ENCODE measurements at regions not wholly inside any gene's neighbourhood (a gene's known extent, or its start where the extent isn't known, plus 50 kb on each side); places are given as distances from the start of the nearest gene placed in this dataset.
"Not testable (repeated sequence)": the region's sequence is repeated elsewhere in the genome, so short reads cannot be mapped to it uniquely, and the experiment has no call there.

DNA sequence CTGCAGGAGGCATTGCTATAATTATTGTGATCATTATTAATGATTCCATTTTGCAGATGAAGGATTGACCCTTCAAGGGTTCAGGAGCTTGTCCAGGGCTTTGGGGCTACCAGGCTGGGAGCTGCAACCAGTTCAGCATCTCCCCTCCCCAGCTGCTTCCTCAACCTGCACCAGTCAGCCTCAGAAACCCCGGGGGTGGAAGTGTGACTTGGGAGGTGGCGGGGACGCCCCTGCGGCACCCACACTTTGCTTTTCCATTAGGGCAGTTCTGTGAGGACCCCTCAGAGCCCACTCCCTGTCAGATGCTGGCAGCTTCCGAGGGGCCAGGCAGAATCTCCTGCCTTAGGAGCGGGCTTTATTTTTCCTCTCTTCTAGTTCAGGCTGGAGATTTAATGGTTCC, 85.6 kb downstream of the OLFM1 start:
- no peak for DNase-seq

DNA sequence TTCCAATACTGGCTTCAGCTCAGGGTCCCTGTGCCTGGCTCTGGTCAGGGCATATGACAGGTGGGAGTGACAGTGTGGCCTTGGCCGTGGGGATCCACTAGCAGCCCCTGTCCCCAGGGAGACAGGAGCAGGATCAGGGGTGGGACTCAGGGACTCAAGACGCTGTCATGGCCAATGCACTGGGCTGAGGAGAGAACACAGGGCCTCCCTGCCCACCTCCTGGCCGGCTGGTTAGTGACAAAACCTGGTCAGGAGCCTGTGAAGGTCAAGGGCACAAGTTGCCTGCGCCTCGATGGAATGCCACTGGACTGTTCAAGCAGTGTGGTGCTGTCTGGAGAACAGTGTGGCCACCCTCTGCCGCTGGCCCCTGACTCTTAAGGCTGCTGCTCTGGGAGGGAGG, 86.8 kb downstream of the OLFM1 start:
- no peak for DNase-seq

DNA sequence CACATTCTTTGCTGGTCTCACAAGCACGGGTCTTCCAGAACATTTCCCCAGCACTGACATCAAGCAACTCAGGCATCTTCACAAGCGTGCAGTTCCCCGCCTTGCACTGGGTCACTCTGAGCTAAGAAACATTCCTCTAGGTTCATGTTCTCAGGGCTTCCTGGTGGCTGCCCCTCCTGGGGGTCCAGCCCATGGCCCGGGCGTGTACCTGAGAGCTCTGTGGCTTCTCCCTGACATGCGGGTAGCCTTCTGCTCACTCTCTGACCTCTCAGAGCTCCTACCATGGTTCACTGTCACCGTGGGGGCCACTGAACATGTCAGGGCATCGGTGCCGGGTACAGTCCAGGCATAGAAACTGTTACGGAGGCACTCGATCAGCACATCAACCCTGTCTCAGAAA, 87.5 kb downstream of the OLFM1 start:
- no peak for DNase-seq

DNA sequence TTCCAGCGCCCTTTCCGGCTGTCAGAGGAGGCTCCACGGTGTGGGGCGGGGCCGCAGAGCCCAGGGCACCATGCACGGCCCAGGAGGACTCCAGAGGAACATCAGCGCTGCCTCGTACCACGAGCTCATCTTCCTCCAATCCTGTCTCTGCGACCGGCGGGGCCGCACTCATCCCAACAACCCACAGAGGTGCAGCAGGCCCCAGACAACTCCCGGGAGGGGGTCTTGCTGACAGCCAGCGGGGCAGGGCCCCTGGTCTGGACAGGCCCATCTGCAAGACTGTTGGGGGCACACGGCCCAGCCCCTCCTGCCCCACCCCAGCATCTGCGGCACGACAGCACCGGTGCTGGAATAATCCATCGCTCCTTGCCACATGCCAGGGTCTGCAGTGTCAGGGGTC, 88.8 kb downstream of the OLFM1 start:
- no peak for DNase-seq

DNA sequence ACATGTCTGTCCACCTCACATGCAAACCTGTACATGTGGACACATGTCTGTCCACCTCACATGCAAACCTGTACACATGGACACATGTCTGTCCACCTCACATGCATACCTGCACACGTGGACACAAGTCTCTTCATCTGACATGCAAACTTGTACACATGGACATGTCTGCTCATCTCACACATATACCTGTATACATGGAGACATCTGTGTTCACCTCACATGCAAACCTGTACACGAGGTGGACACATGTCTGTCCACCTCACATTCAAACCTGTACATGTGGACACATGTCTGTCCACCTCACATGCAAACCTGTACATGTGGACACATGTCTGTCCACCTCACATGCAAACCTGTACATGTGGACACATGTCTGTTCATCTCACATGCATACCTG, 90.1 kb downstream of the OLFM1 start:
- DNase-seq = not testable (repeated sequence)

DNA sequence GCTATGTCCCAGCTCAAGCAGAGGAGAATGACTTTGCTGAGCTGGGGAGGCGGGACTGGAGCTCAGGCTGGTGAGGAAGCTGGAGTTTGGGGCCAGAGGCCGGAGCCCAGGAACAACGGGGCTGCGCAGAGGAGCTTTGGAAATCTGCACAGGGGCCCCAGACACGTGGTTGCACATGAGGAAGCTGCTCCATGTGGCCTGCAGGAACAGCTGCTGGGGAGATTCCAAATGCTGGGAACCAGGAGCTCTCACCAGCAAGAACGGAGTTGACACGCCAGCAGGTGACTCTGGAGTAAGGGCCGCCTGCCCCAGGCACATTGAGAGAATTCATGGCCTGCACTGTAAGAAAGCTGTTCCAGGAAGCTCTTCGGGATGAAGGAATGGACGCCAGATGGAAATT, 91.0 kb downstream of the OLFM1 start:
- no peak for DNase-seq

DNA sequence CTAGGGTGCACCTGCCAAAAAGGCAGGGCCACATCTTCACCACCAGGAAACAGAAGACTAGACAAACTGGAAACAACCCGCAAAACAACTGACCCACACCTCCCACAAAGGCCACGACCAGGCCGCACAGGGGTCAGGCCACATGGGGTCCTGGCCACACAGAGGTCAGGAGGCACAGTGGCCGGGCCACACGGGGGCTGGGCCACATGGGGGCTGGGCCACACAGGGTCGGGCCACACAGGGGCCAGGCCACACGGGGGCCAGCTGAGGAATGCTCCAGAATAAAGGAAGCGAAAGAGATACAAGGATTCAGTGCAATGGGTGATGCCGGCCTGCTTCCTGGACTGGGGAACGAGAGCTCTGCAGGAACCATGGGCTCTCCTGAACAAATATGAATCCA, 91.6 kb downstream of the OLFM1 start:
- no peak for DNase-seq

DNA sequence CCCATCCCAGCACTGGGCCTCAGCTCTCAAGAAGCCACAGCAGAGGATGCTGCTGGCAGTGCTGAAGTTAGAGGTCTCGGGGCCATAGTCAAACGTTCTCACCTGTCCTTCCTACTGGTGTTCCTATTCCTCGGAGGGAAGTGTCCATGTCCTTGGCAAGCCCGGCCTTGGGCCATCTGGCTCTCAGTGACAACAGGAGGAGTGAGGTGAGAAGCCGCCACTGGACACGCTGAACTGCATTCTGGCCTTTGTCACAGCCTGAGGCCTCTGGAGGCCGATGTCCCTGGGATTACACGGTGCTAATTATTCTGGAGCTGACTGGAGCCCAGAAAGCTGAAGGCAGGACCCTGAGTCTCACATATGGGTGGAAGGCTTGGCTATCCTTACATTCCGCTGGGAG, 92.5 kb downstream of the OLFM1 start:
- DNase-seq = no peak

DNA sequence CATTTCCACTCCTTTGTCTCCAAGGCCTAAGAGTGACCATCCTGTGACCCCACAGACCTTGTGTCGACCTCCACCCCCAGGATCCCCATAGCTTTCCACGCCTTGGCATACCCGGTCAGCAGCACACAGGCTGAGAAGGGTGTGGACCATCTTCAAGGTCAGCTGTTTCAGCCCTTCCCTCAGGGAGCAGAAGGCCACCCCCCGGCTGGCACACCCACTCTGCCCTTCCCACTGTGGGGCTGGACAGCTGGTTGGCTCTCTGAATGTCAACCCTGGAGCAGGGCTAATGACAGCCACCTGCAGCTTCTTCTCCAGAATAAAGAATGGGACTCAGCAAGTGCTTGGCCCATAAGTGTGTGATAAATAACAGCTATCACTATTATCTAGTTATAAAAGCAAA, 93.1 kb downstream of the OLFM1 start:
- DNase-seq = no peak

DNA sequence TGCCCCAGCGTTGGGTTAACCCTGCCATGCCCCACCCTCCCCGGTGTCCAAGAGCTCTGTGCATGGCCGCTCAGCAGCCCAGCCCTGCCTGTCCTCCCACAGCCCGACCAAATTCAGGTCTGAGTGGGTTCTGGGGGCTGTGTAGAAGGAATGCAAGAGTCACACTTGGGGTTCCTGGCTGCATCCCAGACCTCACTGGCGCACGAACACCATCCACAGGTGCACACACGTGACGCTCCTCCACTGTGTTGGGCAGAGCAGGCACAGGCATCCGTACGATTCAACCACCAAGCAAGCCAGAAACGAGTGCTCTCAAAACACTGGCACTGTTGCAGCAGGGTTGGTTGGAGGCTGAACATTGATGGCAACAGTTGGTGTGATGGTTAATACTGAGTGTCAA, 93.9 kb downstream of the OLFM1 start:
- no peak for DNase-seq

DNA sequence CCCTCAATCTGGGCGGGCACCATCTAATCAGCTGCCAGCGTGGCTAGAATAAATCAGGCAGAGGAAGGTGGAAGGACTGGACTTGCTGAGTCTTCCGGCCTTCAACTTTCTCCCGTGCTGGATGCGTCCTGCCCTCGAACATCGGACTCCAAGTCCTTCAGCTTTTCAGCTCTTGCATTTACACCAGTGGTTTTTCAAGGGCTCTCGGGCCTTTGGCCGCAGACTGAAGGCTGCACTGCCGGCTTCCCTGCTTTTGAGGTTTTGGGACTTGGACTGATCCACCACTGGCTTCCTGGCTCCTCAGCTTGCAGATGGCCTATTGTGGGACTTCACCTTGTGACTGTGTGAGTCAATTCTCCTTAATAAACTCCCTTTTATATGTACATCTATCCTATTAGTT, 94.4 kb downstream of the OLFM1 start:
- DNase-seq = not testable (repeated sequence)

DNA sequence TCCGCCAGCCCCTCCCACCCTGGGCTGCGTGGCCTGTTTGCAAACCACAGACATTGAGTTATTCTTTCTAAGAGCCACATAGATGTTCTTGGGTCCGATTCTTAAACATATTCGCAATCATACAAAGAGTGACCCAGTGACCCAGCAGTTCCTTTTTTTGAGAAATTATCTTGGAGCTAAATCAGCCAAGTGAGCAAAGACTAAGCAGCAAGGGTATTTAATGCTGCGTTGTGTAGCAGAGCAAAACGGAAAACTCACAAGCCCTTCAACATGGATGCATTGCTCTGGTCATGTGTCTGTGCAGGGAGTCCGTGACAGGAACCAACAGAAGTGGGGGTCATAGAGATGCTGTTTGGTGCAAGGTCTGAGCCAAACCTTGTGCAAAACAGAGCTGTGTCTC, 95.6 kb downstream of the OLFM1 start:
- no peak for DNase-seq

DNA sequence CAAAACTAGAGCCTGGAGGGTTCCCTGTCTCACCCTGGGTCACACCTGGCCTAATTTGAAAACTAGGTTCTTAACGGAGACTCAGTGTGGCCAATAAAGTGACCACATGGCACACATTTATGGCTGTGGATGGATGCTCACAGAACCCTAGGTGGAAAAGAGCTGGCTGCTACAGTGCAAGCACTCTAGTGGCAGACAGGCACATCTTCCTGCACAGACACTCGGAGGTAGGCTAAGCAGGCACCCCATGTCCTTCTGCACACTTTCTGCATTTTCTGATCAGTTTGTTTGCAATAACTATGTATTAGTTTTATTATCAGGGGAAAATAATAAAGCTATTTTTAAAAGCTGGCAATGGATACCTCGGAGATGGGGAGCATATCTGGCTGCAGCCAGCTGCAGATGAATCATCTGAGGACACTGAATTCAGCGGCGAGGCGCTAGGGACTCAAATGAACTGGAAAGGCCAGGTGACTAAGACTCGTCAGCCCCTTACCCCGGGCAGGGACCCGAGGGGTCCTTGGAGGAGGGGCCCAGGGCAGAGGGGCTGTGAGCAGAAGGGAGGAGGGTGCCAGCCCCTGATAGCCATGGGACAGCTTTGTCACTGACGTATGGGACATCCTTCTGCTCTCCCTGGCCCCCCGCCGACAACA, 96.2 kb downstream of the OLFM1 start:
- DNase-seq = no peak

DNA sequence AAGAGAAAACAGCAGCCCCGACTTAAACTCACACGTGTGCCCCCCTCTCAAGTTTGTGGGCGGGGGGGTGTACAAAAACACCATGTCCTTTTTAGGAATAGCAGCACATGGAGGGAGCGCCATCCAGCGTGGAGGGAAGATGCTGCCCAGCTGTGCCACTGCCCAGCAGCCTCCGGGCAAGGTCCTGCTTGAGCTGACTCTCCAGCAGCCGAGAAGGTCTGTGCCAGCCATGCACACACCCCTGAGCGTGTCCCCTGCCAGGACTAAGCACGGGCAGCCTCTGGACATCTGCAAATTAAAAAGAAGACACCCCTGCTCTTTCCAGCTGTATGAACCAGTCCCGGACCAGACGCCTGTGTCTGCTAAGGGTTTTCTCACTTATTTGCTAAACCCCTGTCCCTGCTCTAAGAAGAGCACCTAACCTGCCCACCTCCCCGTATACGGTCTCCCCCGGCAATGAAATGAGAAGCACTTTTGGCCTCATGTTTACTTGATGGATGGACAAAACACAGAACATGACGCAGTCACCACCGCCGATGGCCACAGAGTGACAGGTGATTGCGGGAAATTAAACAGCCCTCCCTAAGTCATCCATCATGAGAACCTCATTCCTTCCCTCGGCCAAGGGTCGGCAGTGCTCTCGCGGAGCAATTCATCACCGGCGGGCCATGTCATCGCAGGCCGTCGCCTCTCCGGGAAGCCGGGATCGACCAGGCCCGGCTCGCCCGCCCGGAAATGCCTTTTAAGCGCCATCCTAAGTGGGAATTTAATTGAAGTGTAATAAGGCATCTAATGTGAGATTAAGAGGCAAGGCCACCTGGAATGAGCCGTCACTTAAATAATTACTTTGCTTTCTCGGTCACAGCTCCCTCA, 96.9 kb downstream of the OLFM1 start:
- DNase-seq = no peak

DNA sequence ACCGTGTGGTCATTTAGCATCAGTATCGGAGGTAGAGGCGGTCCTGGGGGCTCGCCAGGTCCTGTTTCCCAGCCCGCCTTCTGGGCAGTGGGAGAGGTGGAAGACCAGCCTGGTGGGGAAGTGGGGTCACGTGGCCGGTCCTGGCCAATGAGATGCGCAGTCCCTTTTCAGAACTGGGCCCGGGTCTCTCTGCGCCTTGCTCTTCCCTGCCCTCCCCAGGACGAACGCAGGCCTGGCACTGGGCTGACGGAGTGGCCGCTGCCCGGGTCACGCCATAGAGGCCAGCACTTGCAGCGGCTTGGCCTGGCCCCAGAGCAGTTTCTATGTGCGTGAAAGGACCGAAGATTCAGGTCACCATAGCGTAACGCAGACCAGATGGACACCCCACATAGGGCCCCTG, 97.6 kb downstream of the OLFM1 start:
- no peak for DNase-seq

DNA sequence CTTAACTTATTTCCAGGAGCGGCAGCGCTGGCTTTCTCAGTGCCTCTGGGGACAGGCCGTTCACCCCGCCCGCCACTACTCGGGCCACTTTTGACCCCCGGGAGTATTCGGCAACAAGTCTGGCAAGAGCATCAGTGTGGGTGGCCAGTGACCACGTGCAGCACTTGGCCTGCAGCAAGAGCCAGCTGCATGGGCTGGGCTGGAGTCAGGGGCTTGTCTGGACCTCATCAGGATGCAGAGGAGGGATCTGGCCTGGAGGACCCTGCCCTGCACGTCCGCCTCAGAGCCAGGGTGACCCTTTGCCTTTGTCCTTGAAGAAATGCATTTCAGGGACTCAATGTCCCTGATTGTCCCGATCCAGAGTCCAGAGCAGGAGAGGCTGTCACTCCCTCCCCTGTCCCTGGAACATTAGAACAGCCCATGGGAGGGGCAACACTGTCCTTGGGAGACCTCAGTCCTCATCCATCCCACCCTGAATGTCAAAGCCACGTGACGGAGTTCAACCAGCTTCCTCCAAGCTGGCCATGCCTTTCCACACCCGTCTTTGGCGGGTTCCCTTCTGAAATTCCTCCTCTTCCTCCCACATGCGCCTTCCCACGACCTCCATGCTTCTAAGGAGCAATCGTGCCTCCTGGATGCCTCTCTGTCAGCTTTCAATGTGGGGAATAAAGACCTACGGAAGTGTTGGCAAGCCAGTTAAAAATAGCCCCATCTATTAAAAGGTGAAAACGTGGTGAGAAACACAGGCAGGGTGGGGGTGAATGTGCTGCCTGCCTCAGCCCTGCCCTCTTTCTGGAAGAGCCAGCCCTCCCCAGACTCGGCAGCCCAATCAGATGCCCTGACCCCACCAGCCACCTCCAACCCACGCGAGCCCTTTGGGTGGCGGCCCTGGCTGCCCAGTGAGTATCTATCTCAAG, 99.0 kb downstream of the OLFM1 start:
- DNase-seq = no peak

DNA sequence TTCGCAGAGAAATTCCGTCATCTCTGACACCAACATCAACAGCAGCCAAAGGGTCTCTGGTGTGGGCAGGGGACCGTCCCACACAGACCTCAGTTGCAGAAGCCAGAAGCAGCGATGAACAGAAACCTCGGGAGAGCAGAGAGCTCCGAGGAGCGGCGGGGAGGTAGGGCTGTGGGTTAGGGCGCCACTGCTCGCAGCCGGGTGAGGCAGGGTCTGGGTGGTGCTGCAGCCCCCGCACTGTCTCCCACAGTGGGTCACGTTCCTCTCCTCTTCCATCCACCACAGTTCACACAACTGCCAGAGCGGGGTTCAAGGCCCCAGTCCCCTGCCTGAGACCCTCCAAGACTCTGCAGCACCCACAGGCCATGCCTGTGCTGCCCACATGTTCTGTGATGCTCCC, 99.9 kb downstream of the OLFM1 start:
- DNase-seq = no peak

DNA sequence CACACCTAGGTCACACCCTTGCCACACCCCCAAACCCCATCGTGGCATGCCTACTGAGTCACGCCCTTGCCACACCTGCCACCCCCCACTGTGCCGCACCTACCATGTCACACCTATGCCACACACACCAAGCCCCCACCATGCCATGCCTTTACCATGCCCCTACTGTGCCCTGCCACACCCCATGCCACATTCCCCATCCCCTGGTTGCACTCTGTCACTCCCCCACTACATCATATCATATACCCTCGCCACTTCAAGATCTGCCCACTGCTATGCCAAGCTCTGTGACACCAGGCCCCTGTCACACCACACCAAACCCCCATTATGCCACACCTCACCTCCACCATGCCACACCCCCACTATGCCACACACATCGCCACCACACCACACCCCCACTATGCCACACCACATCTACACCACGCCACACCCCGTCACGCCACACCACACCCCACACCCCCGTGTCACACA, 101.2 kb downstream of the OLFM1 start:
- no peak for DNase-seq

DNA sequence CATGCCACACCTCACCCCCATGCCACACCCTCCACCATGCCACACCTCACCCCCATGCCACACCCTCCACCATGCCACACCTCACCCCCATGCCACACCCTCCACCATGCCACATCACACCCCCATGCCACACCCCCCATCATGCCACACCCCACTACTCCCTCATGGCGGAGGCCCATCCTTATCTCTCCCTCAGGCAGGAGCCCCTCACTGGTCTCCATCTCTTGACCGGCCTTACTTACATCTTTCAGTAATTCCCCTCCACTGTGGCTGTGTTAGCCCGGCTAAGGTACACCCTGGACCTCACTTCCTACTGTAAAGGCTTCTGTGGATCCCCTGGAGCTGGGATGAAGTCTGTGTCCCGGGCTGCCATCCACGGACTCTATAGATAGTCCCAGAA, 102.0 kb downstream of the OLFM1 start:
- no peak for DNase-seq

DNA sequence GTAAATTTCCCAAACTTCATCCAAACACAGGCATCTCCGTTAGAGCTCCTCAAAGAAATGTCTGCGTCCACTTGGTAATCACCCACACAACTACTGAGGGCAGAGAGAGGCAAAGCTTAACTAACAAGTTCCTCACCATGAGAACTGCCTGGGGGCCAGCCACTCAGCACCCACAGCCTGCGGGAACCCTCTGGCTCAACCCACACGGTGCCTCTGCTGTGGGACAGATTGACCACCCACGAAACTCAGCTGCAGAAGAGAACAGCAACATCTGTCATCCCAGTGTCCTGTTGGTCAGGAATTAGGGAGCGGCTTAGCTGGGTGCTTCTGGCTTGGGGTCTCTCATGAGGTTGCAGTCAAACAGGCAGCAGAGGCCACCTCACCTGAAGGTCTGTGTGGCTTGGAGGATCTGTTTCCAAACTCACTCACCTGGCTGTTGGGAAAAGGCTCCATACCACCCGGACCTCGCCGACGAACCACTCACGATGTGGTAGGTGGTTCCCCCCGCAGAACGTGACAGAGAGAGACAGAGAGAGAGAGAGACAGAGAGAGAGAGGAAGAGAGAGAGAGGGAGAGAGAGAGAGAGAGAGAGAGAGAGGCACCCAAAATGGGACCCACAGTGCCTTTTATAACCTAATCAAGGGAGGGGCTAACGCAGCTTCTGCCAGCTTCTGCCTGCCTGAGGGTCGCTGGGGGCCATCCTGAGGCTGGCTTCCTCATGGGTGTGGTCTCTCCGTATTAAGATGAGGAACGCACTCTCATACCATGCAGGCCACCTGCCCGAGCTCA, 103.5 kb downstream of the OLFM1 start:
- no peak for DNase-seq

DNA sequence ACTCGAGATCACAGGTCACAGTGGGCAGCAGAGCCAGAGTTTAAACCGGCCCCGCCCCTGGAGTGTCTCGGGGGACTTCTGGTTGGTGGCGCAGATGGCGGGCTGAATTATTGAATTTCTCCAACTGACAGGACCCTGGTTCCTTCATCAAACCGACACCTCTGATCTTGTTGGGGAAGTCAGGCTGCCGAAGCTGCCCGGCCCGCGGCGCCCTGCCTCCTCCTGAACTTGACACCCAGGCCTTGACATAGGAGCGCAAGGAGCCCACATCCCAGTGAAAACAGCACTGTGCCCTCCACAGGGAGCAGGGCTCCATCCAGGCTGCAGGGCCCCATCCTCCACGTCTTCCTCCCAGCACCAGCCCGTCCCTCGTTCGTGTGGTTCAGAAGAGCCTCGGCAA, 105.2 kb downstream of the OLFM1 start:
- no peak for DNase-seq

DNA sequence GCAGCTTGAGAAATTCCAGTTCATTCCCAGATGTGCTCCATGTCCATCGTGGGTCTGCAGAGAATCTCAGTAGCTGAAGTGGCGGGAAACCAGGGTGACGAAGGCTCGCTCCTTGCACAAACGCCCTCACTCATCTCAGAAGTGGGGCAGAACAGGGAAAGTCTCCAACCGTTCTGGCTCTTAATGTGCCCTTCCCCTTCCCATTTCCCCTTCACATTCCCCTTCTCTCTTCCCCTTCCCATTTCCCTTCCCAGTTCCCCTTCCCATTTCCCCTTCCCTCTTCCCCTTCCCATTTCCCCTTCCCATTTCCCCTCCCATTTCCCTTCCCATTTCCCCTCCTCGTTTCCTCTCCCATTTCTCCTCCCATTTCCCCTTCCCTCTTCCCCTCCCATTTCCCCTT, 108.5 kb downstream of the OLFM1 start:
- not testable (repeated sequence) for DNase-seq

DNA sequence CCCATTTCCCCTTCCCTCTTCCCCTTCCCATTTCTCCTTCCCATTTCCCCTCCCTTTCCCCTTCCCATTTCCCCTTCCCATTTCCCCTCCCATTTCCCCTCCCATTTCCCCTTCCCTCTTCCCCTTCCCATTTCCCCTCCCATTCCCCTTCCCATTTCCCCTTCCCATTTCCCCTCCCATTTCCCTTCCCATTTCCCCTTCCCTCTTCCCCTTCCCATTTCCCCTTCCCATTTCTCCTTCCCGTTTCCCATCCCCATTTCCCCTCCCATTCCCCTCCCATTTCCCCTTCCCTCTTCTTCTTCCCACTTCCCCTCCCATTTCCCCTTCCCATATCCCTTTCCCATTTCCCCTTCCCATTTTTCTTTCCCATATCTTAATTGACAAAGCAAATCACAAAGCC, 109.0 kb downstream of the OLFM1 start:
- DNase-seq = no peak
